CD4-positive, alpha-beta memory T cell (primary cell): ENCODE measurements at regions not wholly inside any gene's neighbourhood (a gene's known extent, or its start where the extent isn't known, plus 50 kb on each side); places are given as distances from the start of the nearest gene placed in this dataset.
A peak's percentile ranks its signal among the peaks of the same experiment; 100 is the strongest.

ENCODE experiments used
- CTCF ChIA-PET: fragments of 350-600 bp; sonication (Branson Sonifier 250); formaldehyde crosslinking; loops from one replicate; lab custom pipeline; 2021; ENCODE audit warnings: inconsistent platforms; ENCODE audit not compliant: partially characterized antibody; lab: Charles Lee
- POLR2A ChIA-PET: fragments of 350-600 bp; sonication (Branson Sonifier 250); formaldehyde crosslinking; loops from one replicate; lab custom pipeline; 2021; ENCODE audit not compliant: partially characterized antibody; lab: Charles Lee
- DNase-seq, 5 donors: peaks; one replicate each; pipeline versions ENCODE4 v3.0.0 to v3.0.0-alpha.2; 2020 to 2022; ENCODE audit warnings: mixed read lengths in 1 of 5
- H3K27ac ChIP-seq: one replicate; pipeline ENCODE4 v1.7.0; 2013; ENCODE audit warnings: low read depth, low read length
- H3K27me3 ChIP-seq: 2 replicates; pipeline ENCODE4 v1.7.0; 2013; ENCODE audit warnings: mild to moderate bottlenecking, low read length, moderate library complexity; ENCODE audit not compliant: insufficient read depth
- H3K36me3 ChIP-seq: 2 replicates; pipeline ENCODE4 v1.7.0; 2013; ENCODE audit warnings: mild to moderate bottlenecking, low read length, moderate library complexity; ENCODE audit not compliant: insufficient read depth
- H3K4me1 ChIP-seq: 2 replicates; pipeline ENCODE4 v1.7.0; 2013; ENCODE audit warnings: mild to moderate bottlenecking, low read length, moderate library complexity; ENCODE audit not compliant: insufficient read depth
- H3K4me3 ChIP-seq, 2 donors: one replicate each; pipeline ENCODE4 v1.7.0; 2013; ENCODE audit warnings: low read length in 2 of 2, mild to moderate bottlenecking in 1 of 2
- H3K9me3 ChIP-seq, 2 donors: one replicate each; pipeline ENCODE4 v1.7.0; 2013; ENCODE audit warnings: low read length in 2 of 2, control low read depth in 1 of 2; ENCODE audit not compliant: control insufficient read depth in 1 of 2
- H3K27ac Mint-ChIP-seq, 7 donors: one replicate each; pipeline ENCODE4 v1.8.0; 2020 to 2021; ENCODE audit warnings: mixed read lengths in 7 of 7, mild to moderate bottlenecking in 6 of 7, inconsistent platforms in 3 of 7, moderate library complexity in 3 of 7
- H3K27me3 Mint-ChIP-seq, 2 donors: one replicate each; pipeline ENCODE4 v1.8.0; 2020 to 2021; ENCODE audit warnings: mixed read lengths in 2 of 2
- H3K36me3 Mint-ChIP-seq, 2 donors: one replicate each; pipeline ENCODE4 v1.8.0; 2020 to 2021; ENCODE audit warnings: mixed read lengths in 2 of 2, inconsistent platforms in 1 of 2, mild to moderate bottlenecking in 1 of 2
- H3K4me1 Mint-ChIP-seq, 4 donors: one replicate each; pipeline ENCODE4 v1.8.0; 2020 to 2021; ENCODE audit warnings: mixed read lengths in 4 of 4, mild to moderate bottlenecking in 1 of 4
- H3K4me3 Mint-ChIP-seq, 8 donors: one replicate each; pipeline ENCODE4 v1.8.0; 2020 to 2021; ENCODE audit warnings: mixed read lengths in 8 of 8, mild to moderate bottlenecking in 7 of 8, moderate library complexity in 6 of 8, inconsistent platforms in 3 of 8
- H3K9me3 Mint-ChIP-seq, 8 donors: one replicate each; pipeline ENCODE4 v1.8.0; 2020 to 2021; ENCODE audit warnings: mixed read lengths in 8 of 8, mild to moderate bottlenecking in 5 of 8, inconsistent platforms in 3 of 8, moderate library complexity in 1 of 8
- intact Hi-C: fragments of 100-400 bp; cut with micrococcal nuclease; formaldehyde crosslinking; loops from one replicate; pipeline ENCODE4 v1.15.1; 2023

DNA sequence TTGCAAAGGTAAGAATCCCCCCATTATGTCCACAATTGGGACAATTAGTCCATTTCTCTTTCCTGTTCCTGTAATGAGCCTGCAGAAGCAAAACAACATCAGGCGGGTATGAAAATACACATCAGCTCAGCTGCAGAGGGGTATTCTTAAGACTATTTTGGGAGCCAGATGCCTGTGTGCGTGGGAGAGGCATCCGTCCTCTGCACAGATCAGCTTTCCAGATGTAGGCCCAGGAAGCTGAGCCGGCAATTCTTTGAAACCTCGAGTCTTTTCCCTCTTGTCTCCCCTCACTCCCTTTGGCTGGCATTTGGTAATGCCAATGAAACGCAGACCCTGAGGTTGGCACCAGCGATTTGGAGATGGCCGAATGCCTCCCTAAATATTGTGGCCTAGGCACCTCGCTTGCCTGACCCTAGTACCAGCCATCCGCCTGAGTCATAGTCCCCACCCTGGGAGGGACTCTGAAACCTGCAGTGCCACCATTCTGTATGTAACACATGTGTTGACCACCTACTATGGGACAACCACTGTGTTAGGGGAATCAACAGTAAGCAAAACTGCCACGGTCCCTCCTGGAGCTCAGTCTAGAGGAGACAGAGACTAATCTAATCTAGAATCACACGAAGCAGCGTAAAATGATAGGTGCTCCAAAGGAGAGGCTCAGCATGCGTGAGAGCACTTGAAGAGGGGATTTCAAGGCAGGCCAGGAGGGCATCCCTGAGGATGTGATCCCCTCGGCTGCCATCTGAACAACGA lies 603.0 kb downstream of the MATN1 start:
- DNase-seq: no peak
- no peaks in the 10 kb centered on the region for H3K36me3 Mint-ChIP-seq
- ChIA-PET POLR2A (no interaction called here), CTCF (no interaction called here)
- Histone ChIP-seq H3K27me3 (no peaks in the 10 kb centered on the region), H3K36me3 (no peaks in the 10 kb centered on the region), H3K9me3 (no peaks in the 10 kb centered on the region), H3K27ac (no peak overlapping the region), H3K4me3 (no peak overlapping the region), H3K4me1 (no peaks in the 10 kb centered on the region)
- H3K27me3 Mint-ChIP-seq: peaks cover 0 to 1% of the 10 kb centered on the region in 2 donors
- no peak overlapping the region for H3K4me3 Mint-ChIP-seq
- H3K9me3 Mint-ChIP-seq: no peaks in the 10 kb centered on the region
- intact Hi-C loops: no loop called here
- H3K27ac Mint-ChIP-seq: peak overlapping the region in 1 of 7 donors; percentile 44
- H3K4me1 Mint-ChIP-seq: no peaks in the 10 kb centered on the region

DNA sequence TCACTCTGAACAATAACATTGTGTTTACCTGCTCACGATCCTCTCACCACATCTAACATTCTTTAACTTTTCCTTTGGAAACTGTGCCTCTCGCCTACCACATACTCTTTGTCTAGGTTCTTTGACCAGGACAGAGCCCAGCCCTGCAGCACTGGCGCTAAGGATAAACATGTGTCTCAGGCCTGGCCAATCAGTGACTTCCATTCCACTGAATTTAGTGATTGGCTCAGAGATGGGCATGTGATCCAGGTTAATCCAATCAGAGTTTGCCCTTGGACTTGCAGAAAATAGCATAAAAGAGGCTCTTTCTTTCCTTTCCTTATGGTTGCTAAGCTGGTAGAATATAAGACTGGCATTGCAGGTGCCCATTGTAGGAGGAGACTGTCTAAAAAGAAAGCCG lies 605.7 kb downstream of the MATN1 start:
- H3K9me3 Mint-ChIP-seq: no peaks in the 10 kb centered on the region
- H3K4me1 Mint-ChIP-seq: no peaks in the 10 kb centered on the region
- no peaks in the 10 kb centered on the region for H3K9me3 ChIP-seq
- H3K4me3 ChIP-seq: no peak overlapping the region
- no peaks in the 10 kb centered on the region for H3K36me3 ChIP-seq
- H3K27me3 Mint-ChIP-seq: peaks cover 7 to 9% of the 10 kb centered on the region in 2 donors
- H3K27ac ChIP-seq: no peak overlapping the region
- ChIA-PET POLR2A (no interaction called here), CTCF (no interaction called here)
- H3K4me1 ChIP-seq: no peaks in the 10 kb centered on the region
- no peak overlapping the region for H3K27ac Mint-ChIP-seq
- H3K27me3 ChIP-seq: no peaks in the 10 kb centered on the region
- no peak for DNase-seq
- intact Hi-C loops: no loop called here
- no peaks in the 10 kb centered on the region for H3K36me3 Mint-ChIP-seq
- no peak overlapping the region for H3K4me3 Mint-ChIP-seq

DNA sequence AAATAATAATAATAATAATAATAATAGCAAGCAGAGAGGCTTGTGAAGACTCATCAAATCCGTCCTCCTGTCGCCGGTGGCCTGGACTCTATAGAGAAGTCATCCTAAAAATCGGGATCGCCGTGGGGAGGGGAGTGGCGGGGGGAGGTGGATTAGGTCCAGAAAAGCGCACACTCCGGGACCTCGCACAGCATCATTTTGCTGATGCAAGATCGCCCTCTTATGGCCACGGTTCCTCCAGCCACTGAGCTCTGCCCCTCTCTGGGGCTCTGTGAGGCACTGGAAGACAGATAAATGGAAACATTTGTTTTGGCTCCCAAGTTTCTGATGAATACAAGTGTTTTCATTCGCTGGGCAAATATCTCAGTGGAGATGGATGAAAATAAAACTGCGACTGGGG lies 612.0 kb downstream of the MATN1 start:
- intact Hi-C loops: no loop called here
- Histone ChIP-seq H3K27ac (no peak overlapping the region), H3K4me1 (no peaks in the 10 kb centered on the region), H3K27me3 (peaks cover 9% of the 10 kb centered on the region), H3K36me3 (no peaks in the 10 kb centered on the region), H3K4me3 (no peak overlapping the region), H3K9me3 (no peaks in the 10 kb centered on the region)
- peaks cover 0 to 2% (median under 1%) of the 10 kb centered on the region in 4 donors for H3K4me1 Mint-ChIP-seq
- no peaks in the 10 kb centered on the region for H3K9me3 Mint-ChIP-seq
- no peaks in the 10 kb centered on the region for H3K36me3 Mint-ChIP-seq
- peaks cover 27 to 33% of the 10 kb centered on the region in 2 donors for H3K27me3 Mint-ChIP-seq
- CTCF ChIA-PET: no interaction called here
- H3K27ac Mint-ChIP-seq: no peak overlapping the region
- POLR2A ChIA-PET: no interaction called here
- no peak for DNase-seq
- no peak overlapping the region for H3K4me3 Mint-ChIP-seq

GRCh38 chr1:30110846-30111245 lies 612.5 kb downstream of the MATN1 start:
- H3K4me1 ChIP-seq: no peaks in the 10 kb centered on the region
- intact Hi-C loops: no loop called here
- H3K4me3 Mint-ChIP-seq: no peak overlapping the region
- no peaks in the 10 kb centered on the region for H3K9me3 Mint-ChIP-seq
- POLR2A ChIA-PET: no interaction called here
- H3K27me3 Mint-ChIP-seq: peaks cover 26 to 33% of the 10 kb centered on the region in 2 donors
- H3K27ac ChIP-seq: no peak overlapping the region
- no peak overlapping the region for H3K4me3 ChIP-seq
- no peaks in the 10 kb centered on the region for H3K9me3 ChIP-seq
- no peaks in the 10 kb centered on the region for H3K36me3 ChIP-seq
- H3K27ac Mint-ChIP-seq: no peak overlapping the region
- H3K36me3 Mint-ChIP-seq: no peaks in the 10 kb centered on the region
- CTCF ChIA-PET: no interaction called here
- peaks cover 9% of the 10 kb centered on the region for H3K27me3 ChIP-seq
- peaks cover 0 to 2% (median under 1%) of the 10 kb centered on the region in 4 donors for H3K4me1 Mint-ChIP-seq
- no peak for DNase-seq

- Histone ChIP-seq H3K4me1 (no peaks in the 10 kb centered on the region), H3K27me3 (peaks cover 9% of the 10 kb centered on the region), H3K36me3 (no peaks in the 10 kb centered on the region), H3K9me3 (no peaks in the 10 kb centered on the region), H3K4me3 (no peak overlapping the region), H3K27ac (no peak overlapping the region)
- H3K36me3 Mint-ChIP-seq: no peaks in the 10 kb centered on the region
- peaks cover 0 to 2% (median under 1%) of the 10 kb centered on the region in 4 donors for H3K4me1 Mint-ChIP-seq
- CTCF ChIA-PET: no interaction called here
- intact Hi-C loops: no loop called here
- peaks cover 26 to 33% of the 10 kb centered on the region in 2 donors for H3K27me3 Mint-ChIP-seq
- no peak overlapping the region for H3K27ac Mint-ChIP-seq
- H3K9me3 Mint-ChIP-seq: no peaks in the 10 kb centered on the region
- POLR2A ChIA-PET: no interaction called here
- H3K4me3 Mint-ChIP-seq: no peak overlapping the region
- DNase-seq: no peak
Observed at GRCh38 chr1:30109853-30110252, 613.5 kb downstream of the MATN1 start.

DNA sequence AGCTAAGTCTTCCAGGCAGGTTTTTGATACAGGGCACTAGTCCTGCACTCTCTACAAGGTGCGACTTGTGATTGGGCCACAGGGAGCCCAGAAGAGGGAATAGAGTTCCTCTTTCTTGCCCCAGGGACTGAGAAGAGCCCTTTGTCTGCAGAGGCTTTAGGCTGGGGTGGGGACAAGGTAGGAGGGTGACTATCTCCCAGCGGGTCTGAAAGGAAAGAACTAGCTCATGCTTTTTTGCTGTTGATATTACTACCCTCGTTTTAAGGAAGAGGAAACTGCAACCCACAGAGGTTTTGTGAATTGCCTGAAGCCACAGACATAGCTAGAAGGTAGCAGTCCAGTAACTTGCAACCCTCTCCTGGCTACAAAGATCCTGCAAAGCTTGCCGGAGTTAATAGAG lies 615.2 kb downstream of the MATN1 start:
- H3K27me3 Mint-ChIP-seq: peaks cover 22 to 30% of the 10 kb centered on the region in 2 donors
- H3K4me1 ChIP-seq: no peaks in the 10 kb centered on the region
- no peaks in the 10 kb centered on the region for H3K36me3 Mint-ChIP-seq
- no peak for DNase-seq
- intact Hi-C loops: no loop called here
- H3K4me3 Mint-ChIP-seq: peak overlapping the region in 1 of 8 donors; percentile 3
- H3K4me3 ChIP-seq: no peak overlapping the region
- no peaks in the 10 kb centered on the region for H3K9me3 Mint-ChIP-seq
- H3K27ac ChIP-seq: no peak overlapping the region
- ChIA-PET POLR2A (no interaction called here), CTCF (no interaction called here)
- no peaks in the 10 kb centered on the region for H3K9me3 ChIP-seq
- peaks cover 9% of the 10 kb centered on the region for H3K27me3 ChIP-seq
- H3K36me3 ChIP-seq: no peaks in the 10 kb centered on the region
- H3K4me1 Mint-ChIP-seq: peaks cover 0 to 2% (median under 1%) of the 10 kb centered on the region in 4 donors
- H3K27ac Mint-ChIP-seq: no peak overlapping the region

- H3K27ac ChIP-seq: no peak overlapping the region
- Mint-ChIP-seq H3K9me3 (no peaks in the 10 kb centered on the region), H3K4me3 (no peak overlapping the region), H3K27ac (no peak overlapping the region), H3K27me3 (peaks cover 17 to 24% of the 10 kb centered on the region in 2 donors), H3K36me3 (no peaks in the 10 kb centered on the region), H3K4me1 (peaks cover 0 to 2% (median under 1%) of the 10 kb centered on the region in 4 donors)
- H3K27me3 ChIP-seq: peaks cover 9% of the 10 kb centered on the region
- CTCF ChIA-PET: no interaction called here
- H3K9me3 ChIP-seq: no peaks in the 10 kb centered on the region
- no peaks in the 10 kb centered on the region for H3K4me1 ChIP-seq
- H3K4me3 ChIP-seq: no peak overlapping the region
- DNase-seq: no peak
- POLR2A ChIA-PET: no interaction called here
- intact Hi-C loops: no loop called here
- H3K36me3 ChIP-seq: no peaks in the 10 kb centered on the region
Observed at GRCh38 chr1:30106125-30106524, 617.3 kb downstream of the MATN1 start.
